GM23338 (cell line): ENCODE measurements at regions not wholly inside any gene's neighbourhood (a gene's known extent, or its start where the extent isn't known, plus 50 kb on each side); places are given as distances from the start of the nearest gene placed in this dataset.
A peak's percentile ranks its signal among the peaks of the same experiment; 100 is the strongest.

Experiments used
- ATAC-seq: fragments of 200-7000 bp; cut with Tn5 transposase; 3 replicates; pipeline ENCODE4 v1.9.1; 2020
- DNase-seq: peaks from one replicate; pipeline ENCODE4 v3.0.0-alpha.2; 2015; ENCODE audit warnings: low spot score
- H2AFZ ChIP-seq: fragments of 200-600 bp; sonication (generic); 2 replicates; pipeline ENCODE4 v1.8.0; 2016; ENCODE audit warnings: antibody characterized with exemption, mild to moderate bottlenecking, moderate library complexity
- H3F3A ChIP-seq: fragments of 200-600 bp; sonication (generic); replicated peaks from 2 replicates; pipeline ENCODE4 v1.8.0; 2017; ENCODE audit warnings: antibody characterized with exemption, mixed run types, low read depth
- H3K27ac ChIP-seq: fragments of 200-600 bp; sonication (generic); 2 replicates; pipeline ENCODE4 v1.6.1; 2016; ENCODE audit warnings: low read depth
- H3K27me3 ChIP-seq: fragments of 200-600 bp; sonication (generic); 2 replicates; pipeline ENCODE4 v1.8.0; 2016; ENCODE audit warnings: mild to moderate bottlenecking, mixed run types, moderate library complexity; ENCODE audit not compliant: insufficient read depth
- H3K36me3 ChIP-seq: fragments of 200-600 bp; sonication (generic); 2 replicates; pipeline ENCODE4 v1.8.0; 2016; ENCODE audit warnings: mild to moderate bottlenecking; ENCODE audit not compliant: insufficient read depth
- H3K4me1 ChIP-seq: fragments of 200-600 bp; sonication (generic); 2 replicates; pipeline ENCODE4 v1.8.0; 2016; ENCODE audit warnings: mild to moderate bottlenecking, moderate library complexity; ENCODE audit not compliant: insufficient read depth
- H3K4me2 ChIP-seq: fragments of 200-600 bp; sonication (generic); 2 replicates; pipeline ENCODE4 v1.7.1; 2017; ENCODE audit warnings: mixed run types
- H3K4me3 ChIP-seq: fragments of 200-600 bp; sonication (generic); 2 replicates; pipeline ENCODE4 v1.6.1; 2016; ENCODE audit warnings: mixed run types
- H3K79me2 ChIP-seq: fragments of 200-600 bp; sonication (generic); replicated peaks from 2 replicates; pipeline ENCODE4 v1.8.0; 2017; ENCODE audit warnings: mild to moderate bottlenecking; ENCODE audit not compliant: insufficient read depth
- H3K9me2 ChIP-seq: fragments of 200-600 bp; sonication (generic); 2 replicates; pipeline ENCODE4 v1.8.0; 2017; ENCODE audit not compliant: insufficient read depth
- H4K20me1 ChIP-seq: fragments of 200-600 bp; sonication (generic); replicated peaks from 2 replicates; pipeline ENCODE4 v1.8.0; 2017; ENCODE audit warnings: mild to moderate bottlenecking; ENCODE audit not compliant: insufficient read depth
- H3K27ac Mint-ChIP-seq: 2 replicates; pipeline ENCODE4 v1.8.0; 2020; ENCODE audit warnings: inconsistent platforms, mild to moderate bottlenecking, moderate library complexity, mixed read lengths
- H3K27me3 Mint-ChIP-seq: 3 replicates; pipeline ENCODE4 v1.8.0; 2022; ENCODE audit warnings: low read depth, mild to moderate bottlenecking, moderate library complexity, mixed read lengths, inconsistent platforms; ENCODE audit not compliant: insufficient read depth, poor library complexity
- H3K36me3 Mint-ChIP-seq: 3 replicates; pipeline ENCODE4 v1.8.0; 2021; ENCODE audit warnings: low read depth, mild to moderate bottlenecking, inconsistent platforms, moderate library complexity, mixed read lengths
- H3K4me1 Mint-ChIP-seq: 3 replicates; pipeline ENCODE4 v1.8.0; 2020; ENCODE audit warnings: mild to moderate bottlenecking, inconsistent platforms, mixed read lengths
- H3K4me3 Mint-ChIP-seq: 3 replicates; pipeline ENCODE4 v1.8.0; 2021; ENCODE audit warnings: moderate library complexity, mild to moderate bottlenecking, inconsistent platforms, mixed read lengths
- H3K9me3 Mint-ChIP-seq: 3 replicates; pipeline ENCODE4 v1.8.0; 2020; ENCODE audit warnings: moderate library complexity, mild to moderate bottlenecking, inconsistent platforms, mixed read lengths
- CREB1 ChIP-seq: fragments of 250-450 bp; sonication (Bioruptor Pico); IDR thresholded peaks from 2 replicates; pipeline ENCODE4 v1.5.0; 2020; ENCODE audit warnings: low read depth, mild to moderate bottlenecking, moderate library complexity
- EZH2 ChIP-seq: fragments of 200-600 bp; sonication (generic); IDR thresholded peaks from one replicate; pipeline ENCODE4 v1.8.0; 2017; ENCODE audit warnings: antibody characterized with exemption, mild to moderate bottlenecking, low read depth; ENCODE audit not compliant: unreplicated experiment
- EZH2phosphoT487 ChIP-seq: fragments of 200-600 bp; sonication (generic); IDR thresholded peaks from one replicate; pipeline ENCODE4 v1.8.1; 2018; ENCODE audit warnings: antibody characterized with exemption; ENCODE audit not compliant: unreplicated experiment
- JUNB ChIP-seq: IDR thresholded peaks from one replicate; pipeline ENCODE4 v1.6.1; 2016; ENCODE audit warnings: antibody characterized with exemption; ENCODE audit not compliant: unreplicated experiment
- NANOG ChIP-seq: IDR thresholded peaks from 2 replicates; pipeline ENCODE4 v1.6.1; 2016; ENCODE audit warnings: antibody characterized with exemption, borderline replicate concordance
- POLR2AphosphoS5 ChIP-seq: IDR thresholded peaks from 2 replicates; pipeline ENCODE4 v1.6.1; 2016; ENCODE audit warnings: antibody characterized with exemption, low read depth
- STAT1 ChIP-seq: IDR thresholded peaks from one replicate; pipeline ENCODE4 v1.6.1; 2016; ENCODE audit warnings: antibody characterized with exemption; ENCODE audit not compliant: unreplicated experiment
- ZNF114 ChIP-seq: fragments of 250-450 bp; sonication (Bioruptor Pico); IDR thresholded peaks from 2 replicates; pipeline ENCODE4 v1.5.0; 2020; ENCODE audit warnings: mild to moderate bottlenecking, moderate library complexity
- ZNF331 ChIP-seq: fragments of 250-450 bp; sonication (Bioruptor Pico); IDR thresholded peaks from 2 replicates; pipeline ENCODE4 v1.5.0; 2020; ENCODE audit warnings: low read depth, mild to moderate bottlenecking, moderate library complexity
- TF ChIP-seq, protein P1 (sequence below), 2 experiments: fragments of 200-600 bp in 1 of 2; sonication (generic) in 1 of 2; conservative IDR thresholded peaks; 2 replicates each; pipeline versions ENCODE4 v1.5.1 to v1.6.1; 2016 to 2017; ENCODE audit warnings: antibody characterized with exemption in 2 of 2, low read depth in 2 of 2, mild to moderate bottlenecking in 2 of 2, moderate library complexity in 1 of 2
- TF ChIP-seq, protein P2 (sequence below): fragments of 250-450 bp; sonication (Bioruptor Pico); IDR thresholded peaks from 2 replicates; pipeline ENCODE4 v1.5.0; 2020; ENCODE audit warnings: mild to moderate bottlenecking, moderate library complexity
- TF ChIP-seq, protein P3 (sequence below): IDR thresholded peaks from 2 replicates; pipeline ENCODE4 v1.6.1; 2016; ENCODE audit warnings: antibody characterized with exemption
- TF ChIP-seq, protein P4 (sequence below): IDR thresholded peaks from one replicate; pipeline ENCODE4 v1.6.1; 2018; ENCODE audit warnings: antibody characterized with exemption; ENCODE audit not compliant: unreplicated experiment

DNA sequence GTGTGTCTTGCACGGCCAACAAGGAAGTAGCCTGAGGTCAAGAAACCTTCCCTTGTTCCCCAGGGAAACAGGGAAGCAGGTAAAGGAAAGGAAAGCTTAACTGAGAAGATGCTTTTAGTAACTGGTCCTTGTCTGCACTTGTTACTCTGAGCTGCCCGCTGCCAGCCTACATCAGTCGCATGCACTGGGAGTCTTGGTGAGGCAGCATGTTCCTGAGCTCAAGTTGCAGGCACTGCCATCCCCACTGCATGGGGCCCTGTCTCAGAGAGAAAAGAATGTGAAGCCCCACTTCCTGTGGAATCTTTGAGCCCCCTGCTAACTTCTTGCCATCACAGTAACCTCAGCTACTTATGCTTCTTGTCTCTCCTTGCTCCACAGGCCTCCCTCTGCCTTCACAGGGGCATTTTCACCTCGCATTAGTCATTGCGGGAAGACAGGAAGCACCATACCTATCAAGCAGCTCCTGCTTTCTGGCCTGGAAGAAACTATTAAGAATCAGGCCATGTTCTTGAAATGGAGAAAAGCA lies 344.1 kb upstream of the ADAMTSL1 start:
- DNase-seq = peak; percentile 34
- ATAC-seq = peak; percentile 73
- Mint-ChIP-seq H3K36me3 (no peaks in the 10 kb centered on the region), H3K4me1 (peaks cover 13% of the 10 kb centered on the region), H3K27ac (no peak overlapping the region), H3K9me3 (no peaks in the 10 kb centered on the region; the same call in 2 of the 3 replicates), H3K27me3 (no peaks in the 10 kb centered on the region), H3K4me3 (no peak overlapping the region)
- Histone ChIP-seq H3K27me3 (no peaks in the 10 kb centered on the region), H3K36me3 (no peaks in the 10 kb centered on the region), H2AFZ (peak overlapping the region; percentile 56; the same call in 1 of the 2 replicates), H3K4me2 (no peak overlapping the region), H3K4me1 (no peaks in the 10 kb centered on the region), H3K27ac (no peak overlapping the region), H3K79me2 (no peaks in the 10 kb centered on the region), H3K9me2 (no peaks in the 10 kb centered on the region), H3F3A (no peaks in the 10 kb centered on the region), H3K4me3 (no peak overlapping the region), H4K20me1 (no peaks in the 10 kb centered on the region; the same call in 1 of the 2 replicates)
- no peak for TF ChIP-seq ZNF114 (CRISPR knock-in tag)
- TF ChIP-seq, protein P1, sequence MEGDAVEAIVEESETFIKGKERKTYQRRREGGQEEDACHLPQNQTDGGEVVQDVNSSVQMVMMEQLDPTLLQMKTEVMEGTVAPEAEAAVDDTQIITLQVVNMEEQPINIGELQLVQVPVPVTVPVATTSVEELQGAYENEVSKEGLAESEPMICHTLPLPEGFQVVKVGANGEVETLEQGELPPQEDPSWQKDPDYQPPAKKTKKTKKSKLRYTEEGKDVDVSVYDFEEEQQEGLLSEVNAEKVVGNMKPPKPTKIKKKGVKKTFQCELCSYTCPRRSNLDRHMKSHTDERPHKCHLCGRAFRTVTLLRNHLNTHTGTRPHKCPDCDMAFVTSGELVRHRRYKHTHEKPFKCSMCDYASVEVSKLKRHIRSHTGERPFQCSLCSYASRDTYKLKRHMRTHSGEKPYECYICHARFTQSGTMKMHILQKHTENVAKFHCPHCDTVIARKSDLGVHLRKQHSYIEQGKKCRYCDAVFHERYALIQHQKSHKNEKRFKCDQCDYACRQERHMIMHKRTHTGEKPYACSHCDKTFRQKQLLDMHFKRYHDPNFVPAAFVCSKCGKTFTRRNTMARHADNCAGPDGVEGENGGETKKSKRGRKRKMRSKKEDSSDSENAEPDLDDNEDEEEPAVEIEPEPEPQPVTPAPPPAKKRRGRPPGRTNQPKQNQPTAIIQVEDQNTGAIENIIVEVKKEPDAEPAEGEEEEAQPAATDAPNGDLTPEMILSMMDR (conservative IDR thresholded peaks at IDR 0.05; ENCODE audit: low read depth in 2 of 2) = no peak
- TF ChIP-seq ZNF331 (CRISPR knock-in tag) = no peak
- TF ChIP-seq STAT1 = no peak
- TF ChIP-seq, protein P2, sequence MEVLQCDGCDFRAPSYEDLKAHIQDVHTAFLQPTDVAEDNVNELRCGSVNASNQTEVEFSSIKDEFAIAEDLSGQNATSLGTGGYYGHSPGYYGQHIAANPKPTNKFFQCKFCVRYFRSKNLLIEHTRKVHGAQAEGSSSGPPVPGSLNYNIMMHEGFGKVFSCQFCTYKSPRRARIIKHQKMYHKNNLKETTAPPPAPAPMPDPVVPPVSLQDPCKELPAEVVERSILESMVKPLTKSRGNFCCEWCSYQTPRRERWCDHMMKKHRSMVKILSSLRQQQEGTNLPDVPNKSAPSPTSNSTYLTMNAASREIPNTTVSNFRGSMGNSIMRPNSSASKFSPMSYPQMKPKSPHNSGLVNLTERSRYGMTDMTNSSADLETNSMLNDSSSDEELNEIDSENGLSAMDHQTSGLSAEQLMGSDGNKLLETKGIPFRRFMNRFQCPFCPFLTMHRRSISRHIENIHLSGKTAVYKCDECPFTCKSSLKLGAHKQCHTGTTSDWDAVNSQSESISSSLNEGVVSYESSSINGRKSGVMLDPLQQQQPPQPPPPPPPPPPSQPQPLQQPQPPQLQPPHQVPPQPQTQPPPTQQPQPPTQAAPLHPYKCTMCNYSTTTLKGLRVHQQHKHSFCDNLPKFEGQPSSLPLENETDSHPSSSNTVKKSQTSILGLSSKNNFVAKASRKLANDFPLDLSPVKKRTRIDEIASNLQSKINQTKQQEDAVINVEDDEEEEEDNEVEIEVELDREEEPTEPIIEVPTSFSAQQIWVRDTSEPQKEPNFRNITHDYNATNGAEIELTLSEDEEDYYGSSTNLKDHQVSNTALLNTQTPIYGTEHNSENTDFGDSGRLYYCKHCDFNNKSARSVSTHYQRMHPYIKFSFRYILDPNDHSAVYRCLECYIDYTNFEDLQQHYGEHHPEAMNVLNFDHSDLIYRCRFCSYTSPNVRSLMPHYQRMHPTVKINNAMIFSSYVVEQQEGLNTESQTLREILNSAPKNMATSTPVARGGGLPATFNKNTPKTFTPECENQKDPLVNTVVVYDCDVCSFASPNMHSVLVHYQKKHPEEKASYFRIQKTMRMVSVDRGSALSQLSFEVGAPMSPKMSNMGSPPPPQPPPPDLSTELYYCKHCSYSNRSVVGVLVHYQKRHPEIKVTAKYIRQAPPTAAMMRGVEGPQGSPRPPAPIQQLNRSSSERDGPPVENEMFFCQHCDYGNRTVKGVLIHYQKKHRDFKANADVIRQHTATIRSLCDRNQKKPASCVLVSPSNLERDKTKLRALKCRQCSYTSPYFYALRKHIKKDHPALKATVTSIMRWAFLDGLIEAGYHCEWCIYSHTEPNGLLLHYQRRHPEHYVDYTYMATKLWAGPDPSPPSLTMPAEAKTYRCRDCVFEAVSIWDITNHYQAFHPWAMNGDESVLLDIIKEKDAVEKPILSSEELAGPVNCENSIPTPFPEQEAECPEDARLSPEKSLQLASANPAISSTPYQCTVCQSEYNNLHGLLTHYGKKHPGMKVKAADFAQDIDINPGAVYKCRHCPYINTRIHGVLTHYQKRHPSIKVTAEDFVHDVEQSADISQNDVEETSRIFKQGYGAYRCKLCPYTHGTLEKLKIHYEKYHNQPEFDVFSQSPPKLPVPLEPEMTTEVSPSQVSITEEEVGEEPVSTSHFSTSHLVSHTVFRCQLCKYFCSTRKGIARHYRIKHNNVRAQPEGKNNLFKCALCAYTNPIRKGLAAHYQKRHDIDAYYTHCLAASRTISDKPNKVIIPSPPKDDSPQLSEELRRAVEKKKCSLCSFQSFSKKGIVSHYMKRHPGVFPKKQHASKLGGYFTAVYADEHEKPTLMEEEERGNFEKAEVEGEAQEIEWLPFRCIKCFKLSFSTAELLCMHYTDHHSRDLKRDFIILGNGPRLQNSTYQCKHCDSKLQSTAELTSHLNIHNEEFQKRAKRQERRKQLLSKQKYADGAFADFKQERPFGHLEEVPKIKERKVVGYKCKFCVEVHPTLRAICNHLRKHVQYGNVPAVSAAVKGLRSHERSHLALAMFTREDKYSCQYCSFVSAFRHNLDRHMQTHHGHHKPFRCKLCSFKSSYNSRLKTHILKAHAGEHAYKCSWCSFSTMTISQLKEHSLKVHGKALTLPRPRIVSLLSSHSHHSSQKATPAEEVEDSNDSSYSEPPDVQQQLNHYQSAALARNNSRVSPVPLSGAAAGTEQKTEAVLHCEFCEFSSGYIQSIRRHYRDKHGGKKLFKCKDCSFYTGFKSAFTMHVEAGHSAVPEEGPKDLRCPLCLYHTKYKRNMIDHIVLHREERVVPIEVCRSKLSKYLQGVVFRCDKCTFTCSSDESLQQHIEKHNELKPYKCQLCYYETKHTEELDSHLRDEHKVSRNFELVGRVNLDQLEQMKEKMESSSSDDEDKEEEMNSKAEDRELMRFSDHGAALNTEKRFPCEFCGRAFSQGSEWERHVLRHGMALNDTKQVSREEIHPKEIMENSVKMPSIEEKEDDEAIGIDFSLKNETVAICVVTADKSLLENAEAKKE = no peak
- TF ChIP-seq, protein P3, sequence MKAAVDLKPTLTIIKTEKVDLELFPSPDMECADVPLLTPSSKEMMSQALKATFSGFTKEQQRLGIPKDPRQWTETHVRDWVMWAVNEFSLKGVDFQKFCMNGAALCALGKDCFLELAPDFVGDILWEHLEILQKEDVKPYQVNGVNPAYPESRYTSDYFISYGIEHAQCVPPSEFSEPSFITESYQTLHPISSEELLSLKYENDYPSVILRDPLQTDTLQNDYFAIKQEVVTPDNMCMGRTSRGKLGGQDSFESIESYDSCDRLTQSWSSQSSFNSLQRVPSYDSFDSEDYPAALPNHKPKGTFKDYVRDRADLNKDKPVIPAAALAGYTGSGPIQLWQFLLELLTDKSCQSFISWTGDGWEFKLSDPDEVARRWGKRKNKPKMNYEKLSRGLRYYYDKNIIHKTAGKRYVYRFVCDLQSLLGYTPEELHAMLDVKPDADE = no peak
- no peak for TF ChIP-seq EZH2
- no peak for TF ChIP-seq POLR2AphosphoS5
- no peak for TF ChIP-seq EZH2phosphoT487
- TF ChIP-seq CREB1 = no peak
- no peak for TF ChIP-seq JUNB
- TF ChIP-seq, protein P4, sequence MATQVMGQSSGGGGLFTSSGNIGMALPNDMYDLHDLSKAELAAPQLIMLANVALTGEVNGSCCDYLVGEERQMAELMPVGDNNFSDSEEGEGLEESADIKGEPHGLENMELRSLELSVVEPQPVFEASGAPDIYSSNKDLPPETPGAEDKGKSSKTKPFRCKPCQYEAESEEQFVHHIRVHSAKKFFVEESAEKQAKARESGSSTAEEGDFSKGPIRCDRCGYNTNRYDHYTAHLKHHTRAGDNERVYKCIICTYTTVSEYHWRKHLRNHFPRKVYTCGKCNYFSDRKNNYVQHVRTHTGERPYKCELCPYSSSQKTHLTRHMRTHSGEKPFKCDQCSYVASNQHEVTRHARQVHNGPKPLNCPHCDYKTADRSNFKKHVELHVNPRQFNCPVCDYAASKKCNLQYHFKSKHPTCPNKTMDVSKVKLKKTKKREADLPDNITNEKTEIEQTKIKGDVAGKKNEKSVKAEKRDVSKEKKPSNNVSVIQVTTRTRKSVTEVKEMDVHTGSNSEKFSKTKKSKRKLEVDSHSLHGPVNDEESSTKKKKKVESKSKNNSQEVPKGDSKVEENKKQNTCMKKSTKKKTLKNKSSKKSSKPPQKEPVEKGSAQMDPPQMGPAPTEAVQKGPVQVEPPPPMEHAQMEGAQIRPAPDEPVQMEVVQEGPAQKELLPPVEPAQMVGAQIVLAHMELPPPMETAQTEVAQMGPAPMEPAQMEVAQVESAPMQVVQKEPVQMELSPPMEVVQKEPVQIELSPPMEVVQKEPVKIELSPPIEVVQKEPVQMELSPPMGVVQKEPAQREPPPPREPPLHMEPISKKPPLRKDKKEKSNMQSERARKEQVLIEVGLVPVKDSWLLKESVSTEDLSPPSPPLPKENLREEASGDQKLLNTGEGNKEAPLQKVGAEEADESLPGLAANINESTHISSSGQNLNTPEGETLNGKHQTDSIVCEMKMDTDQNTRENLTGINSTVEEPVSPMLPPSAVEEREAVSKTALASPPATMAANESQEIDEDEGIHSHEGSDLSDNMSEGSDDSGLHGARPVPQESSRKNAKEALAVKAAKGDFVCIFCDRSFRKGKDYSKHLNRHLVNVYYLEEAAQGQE = no peak
- no peak for TF ChIP-seq NANOG
